ENCODE measurements at regions not wholly inside any gene's neighbourhood (a gene's known extent, or its start where the extent isn't known, plus 50 kb on each side); places are given as distances from the start of the nearest gene placed in this dataset.
"Not testable (repeated sequence)": the region's sequence is repeated elsewhere in the genome, so short reads cannot be mapped to it uniquely, and the experiment has no call there.

GRCh38 chr2:235439959-235440662 lies 53.7 kb upstream of the AGAP1 start:
- H3K27ac ChIP-seq (ENCODE audit: low read length) = no peak overlapping the region
- no peaks in the 10 kb centered on the region for H3K27me3 ChIP-seq (ENCODE audit: control insufficient read depth, insufficient read depth, low read length)
- H3K36me3 ChIP-seq (ENCODE audit: control insufficient read depth, insufficient read depth, low read length) = no peaks in the 10 kb centered on the region
- no TSS peak for BruUV-seq (replicated peaks)
- in situ Hi-C loops (cut with HindIII; ENCODE audit: low pct_unique_long_range_greater_than_20kb, low sequenced_read_pairs) = no loop called here
- no peak for DNase-seq (ENCODE audit: low read depth, low spot score)
- intact Hi-C loops (cut with micrococcal nuclease; ENCODE audit: unreplicated experiment) = no loop called here
- no peak overlapping the region for H3K4me3 ChIP-seq (ENCODE audit: low read depth in 2 of 2, low read length in 2 of 2)
- TF ChIP-seq CTCF (IDR thresholded peaks at IDR 0.05) = no peak
- no peak for TF ChIP-seq REST (IDR thresholded peaks at IDR 0.05; ENCODE audit: insufficient read depth in 1 of 2, low read depth in 2 of 2, low read length in 1 of 2)
- no peak for TF ChIP-seq TCF7L2 (IDR thresholded peaks at IDR 0.05; ENCODE audit: low read depth, low read length)
- no peak for TF ChIP-seq POLR2AphosphoS5 (IDR thresholded peaks at IDR 0.05; ENCODE audit: low read depth, low read length)
- TF ChIP-seq SIN3A (IDR thresholded peaks at IDR 0.05; ENCODE audit: borderline replicate concordance, insufficient read depth, low read depth, low read length) = no peak
- H3K9me3 ChIP-seq (ENCODE audit: control insufficient read depth, insufficient read depth, low read depth, low read length) = peaks cover 3% of the 10 kb centered on the region; the same call in 1 of the 2 replicates
- no peak; the same call in 1 of the 2 replicates for ATAC-seq
- ChIA-PET CTCF (no interaction called here), POLR2A (no interaction called here)
- no peaks in the 10 kb centered on the region; the same call in 1 of the 2 replicates for H3K4me1 ChIP-seq (ENCODE audit: control insufficient read depth, insufficient read depth, low read length)

- H3K9me3 ChIP-seq (ENCODE audit: control insufficient read depth, insufficient read depth, low read depth, low read length); ATAC-seq; H3K4me3 ChIP-seq (ENCODE audit: low read depth in 2 of 2, low read length in 2 of 2); H3K27me3 ChIP-seq (ENCODE audit: control insufficient read depth, insufficient read depth, low read length); H3K4me1 ChIP-seq (ENCODE audit: control insufficient read depth, insufficient read depth, low read length); DNase-seq (ENCODE audit: low read depth, low spot score); BruUV-seq (replicated peaks); POLR2A ChIA-PET; CTCF ChIA-PET; intact Hi-C loops (cut with micrococcal nuclease; ENCODE audit: unreplicated experiment); H3K36me3 ChIP-seq (ENCODE audit: control insufficient read depth, insufficient read depth, low read length); in situ Hi-C loops (cut with HindIII; ENCODE audit: low pct_unique_long_range_greater_than_20kb, low sequenced_read_pairs); H3K27ac ChIP-seq (ENCODE audit: low read length): not testable (repeated sequence)
These were observed 50.3 kb upstream of the AGAP1 start for GRCh38 chr2:235443580-235443979.
